ENCODE measurements at regions not wholly inside any gene's neighbourhood (a gene's known extent, or its start where the extent isn't known, plus 50 kb on each side); places are given as distances from the start of the nearest gene placed in this dataset.

DNA sequence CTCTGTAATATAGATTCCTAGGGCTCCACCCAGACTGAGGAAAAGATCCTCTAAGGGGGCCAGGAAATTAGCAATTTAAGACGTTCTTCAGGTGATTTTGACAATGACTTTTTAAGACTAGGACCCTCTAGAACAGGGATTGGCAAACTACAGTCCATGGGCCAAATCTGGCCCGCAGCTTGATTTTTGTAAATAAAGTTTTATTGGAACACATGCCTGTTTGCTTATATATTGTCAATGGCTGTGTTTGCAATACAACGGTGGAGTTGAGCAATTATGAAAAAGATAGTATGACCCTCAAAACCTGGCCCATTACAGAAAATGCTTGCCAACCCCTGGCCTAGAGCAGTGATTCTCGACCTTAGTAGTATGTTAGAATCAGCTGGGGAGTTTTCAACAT, 181.9 kb downstream of the SOX9 start (continued):
- TF ChIP-seq ESRRG (CRISPR knock-in tag; IDR thresholded peaks at IDR 0.05) = no peak
- TF ChIP-seq, protein P1, sequence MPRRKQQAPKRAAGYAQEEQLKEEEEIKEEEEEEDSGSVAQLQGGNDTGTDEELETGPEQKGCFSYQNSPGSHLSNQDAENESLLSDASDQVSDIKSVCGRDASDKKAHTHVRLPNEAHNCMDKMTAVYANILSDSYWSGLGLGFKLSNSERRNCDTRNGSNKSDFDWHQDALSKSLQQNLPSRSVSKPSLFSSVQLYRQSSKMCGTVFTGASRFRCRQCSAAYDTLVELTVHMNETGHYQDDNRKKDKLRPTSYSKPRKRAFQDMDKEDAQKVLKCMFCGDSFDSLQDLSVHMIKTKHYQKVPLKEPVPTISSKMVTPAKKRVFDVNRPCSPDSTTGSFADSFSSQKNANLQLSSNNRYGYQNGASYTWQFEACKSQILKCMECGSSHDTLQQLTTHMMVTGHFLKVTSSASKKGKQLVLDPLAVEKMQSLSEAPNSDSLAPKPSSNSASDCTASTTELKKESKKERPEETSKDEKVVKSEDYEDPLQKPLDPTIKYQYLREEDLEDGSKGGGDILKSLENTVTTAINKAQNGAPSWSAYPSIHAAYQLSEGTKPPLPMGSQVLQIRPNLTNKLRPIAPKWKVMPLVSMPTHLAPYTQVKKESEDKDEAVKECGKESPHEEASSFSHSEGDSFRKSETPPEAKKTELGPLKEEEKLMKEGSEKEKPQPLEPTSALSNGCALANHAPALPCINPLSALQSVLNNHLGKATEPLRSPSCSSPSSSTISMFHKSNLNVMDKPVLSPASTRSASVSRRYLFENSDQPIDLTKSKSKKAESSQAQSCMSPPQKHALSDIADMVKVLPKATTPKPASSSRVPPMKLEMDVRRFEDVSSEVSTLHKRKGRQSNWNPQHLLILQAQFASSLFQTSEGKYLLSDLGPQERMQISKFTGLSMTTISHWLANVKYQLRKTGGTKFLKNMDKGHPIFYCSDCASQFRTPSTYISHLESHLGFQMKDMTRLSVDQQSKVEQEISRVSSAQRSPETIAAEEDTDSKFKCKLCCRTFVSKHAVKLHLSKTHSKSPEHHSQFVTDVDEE (CRISPR knock-in tag; IDR thresholded peaks at IDR 0.05) = no peak

DNA sequence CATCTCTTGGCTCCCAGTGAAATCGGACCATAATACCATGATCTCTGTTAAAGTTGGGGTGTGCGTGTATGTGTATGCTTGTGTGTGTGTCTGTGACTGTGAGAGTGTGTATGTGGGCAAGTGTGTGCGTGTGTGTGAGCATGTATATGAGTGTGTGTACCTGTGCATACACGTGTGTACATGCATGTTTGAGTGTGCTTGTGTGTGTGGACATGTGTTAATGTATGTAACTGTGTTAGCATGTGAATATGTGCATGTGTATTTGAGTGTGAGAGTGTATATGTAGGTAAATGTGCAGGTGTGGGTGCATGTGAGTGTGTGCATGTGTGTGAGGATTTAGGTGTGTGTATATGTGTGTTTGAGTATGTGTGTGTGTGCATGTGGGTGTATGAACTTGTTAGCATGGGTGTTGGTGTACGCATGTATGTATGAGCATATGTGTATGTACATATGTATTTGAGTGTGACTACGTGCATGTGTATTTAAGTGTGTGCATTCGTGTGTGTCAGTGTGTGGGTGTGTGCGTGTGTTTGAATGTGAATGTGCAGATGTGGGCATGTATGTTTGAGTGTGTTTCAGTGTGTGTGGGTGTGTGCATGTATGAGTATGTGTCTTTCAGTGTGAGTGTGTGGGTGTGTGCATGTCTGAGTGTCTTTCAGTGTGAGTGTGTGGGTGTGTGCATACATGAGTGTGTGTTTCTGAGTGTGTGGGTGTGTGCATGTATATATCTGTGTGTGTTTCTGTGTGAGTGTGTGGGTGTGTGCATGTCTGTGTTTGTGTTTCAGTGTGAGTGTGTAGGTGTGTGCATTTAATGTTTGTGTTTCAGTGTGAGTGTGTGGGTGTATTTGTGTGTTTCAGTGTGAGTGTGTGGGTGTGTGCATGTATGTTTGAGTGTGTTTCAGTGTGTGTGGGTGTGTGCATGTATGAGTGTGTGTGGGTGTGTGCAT, 183.2 kb downstream of the SOX9 start:
- TF ChIP-seq BACH2 (CRISPR knock-in tag; IDR thresholded peaks at IDR 0.05; ENCODE audit: borderline replicate concordance) = no peak
- TF ChIP-seq ISL1 (CRISPR knock-in tag; IDR thresholded peaks at IDR 0.05) = no peak
- no peak for TF ChIP-seq TCF4 (CRISPR knock-in tag; IDR thresholded peaks at IDR 0.05; ENCODE audit: borderline replicate concordance)
- no peak for TF ChIP-seq GLIS3 (CRISPR knock-in tag; IDR thresholded peaks at IDR 0.05)
- no peak for TF ChIP-seq ESRRG (CRISPR knock-in tag; IDR thresholded peaks at IDR 0.05)
- no peak for TF ChIP-seq TOX (CRISPR knock-in tag; IDR thresholded peaks at IDR 0.05; ENCODE audit: borderline replicate concordance)
- TF ChIP-seq RARB (CRISPR knock-in tag; IDR thresholded peaks at IDR 0.05) = no peak
- no peak for TF ChIP-seq ARNTL (CRISPR knock-in tag; IDR thresholded peaks at IDR 0.05; ENCODE audit: borderline replicate concordance, low read depth)
- no peak for TF ChIP-seq PPARA (CRISPR knock-in tag; IDR thresholded peaks at IDR 0.05; ENCODE audit: borderline replicate concordance)
- TF ChIP-seq ZFP30 (CRISPR knock-in tag; IDR thresholded peaks at IDR 0.05) = no peak
- TF ChIP-seq CSRNP3 (CRISPR knock-in tag; IDR thresholded peaks at IDR 0.05) = no peak
- no peak for TF ChIP-seq CREB5 (CRISPR knock-in tag; IDR thresholded peaks at IDR 0.05; ENCODE audit: low read depth)
- TF ChIP-seq, protein P2, sequence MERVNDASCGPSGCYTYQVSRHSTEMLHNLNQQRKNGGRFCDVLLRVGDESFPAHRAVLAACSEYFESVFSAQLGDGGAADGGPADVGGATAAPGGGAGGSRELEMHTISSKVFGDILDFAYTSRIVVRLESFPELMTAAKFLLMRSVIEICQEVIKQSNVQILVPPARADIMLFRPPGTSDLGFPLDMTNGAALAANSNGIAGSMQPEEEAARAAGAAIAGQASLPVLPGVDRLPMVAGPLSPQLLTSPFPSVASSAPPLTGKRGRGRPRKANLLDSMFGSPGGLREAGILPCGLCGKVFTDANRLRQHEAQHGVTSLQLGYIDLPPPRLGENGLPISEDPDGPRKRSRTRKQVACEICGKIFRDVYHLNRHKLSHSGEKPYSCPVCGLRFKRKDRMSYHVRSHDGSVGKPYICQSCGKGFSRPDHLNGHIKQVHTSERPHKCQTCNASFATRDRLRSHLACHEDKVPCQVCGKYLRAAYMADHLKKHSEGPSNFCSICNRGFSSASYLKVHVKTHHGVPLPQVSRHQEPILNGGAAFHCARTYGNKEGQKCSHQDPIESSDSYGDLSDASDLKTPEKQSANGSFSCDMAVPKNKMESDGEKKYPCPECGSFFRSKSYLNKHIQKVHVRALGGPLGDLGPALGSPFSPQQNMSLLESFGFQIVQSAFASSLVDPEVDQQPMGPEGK (CRISPR knock-in tag; IDR thresholded peaks at IDR 0.05; ENCODE audit: borderline replicate concordance) = no peak
- TF ChIP-seq ZNF8 (CRISPR knock-in tag; IDR thresholded peaks at IDR 0.05) = no peak
- TF ChIP-seq CSDC2 (CRISPR knock-in tag; IDR thresholded peaks at IDR 0.05) = no peak
- TF ChIP-seq SNAI2 (CRISPR knock-in tag; IDR thresholded peaks at IDR 0.05) = no peak
- no peak for TF ChIP-seq ZNF70 (CRISPR knock-in tag; IDR thresholded peaks at IDR 0.05)
- no peak for TF ChIP-seq OSR1 (CRISPR knock-in tag; IDR thresholded peaks at IDR 0.05)
- ATAC-seq = no peak

GRCh38 chr17:72304859-72305258, 184.0 kb downstream of the SOX9 start:
- no peak for ATAC-seq
- TF ChIP-seq ZC3H10 (CRISPR knock-in tag; IDR thresholded peaks at IDR 0.05) (no peak), GLIS3 (CRISPR knock-in tag; IDR thresholded peaks at IDR 0.05) (no peak), ARNTL (CRISPR knock-in tag; IDR thresholded peaks at IDR 0.05; ENCODE audit: borderline replicate concordance, low read depth) (no peak), OSR1 (CRISPR knock-in tag; IDR thresholded peaks at IDR 0.05) (no peak), ZFP3 (CRISPR knock-in tag; IDR thresholded peaks at IDR 0.05) (no peak), RARB (CRISPR knock-in tag; IDR thresholded peaks at IDR 0.05) (no peak), ZFP30 (CRISPR knock-in tag; IDR thresholded peaks at IDR 0.05) (no peak), ISL1 (CRISPR knock-in tag; IDR thresholded peaks at IDR 0.05) (no peak), CSRNP3 (CRISPR knock-in tag; IDR thresholded peaks at IDR 0.05) (no peak), PPARA (CRISPR knock-in tag; IDR thresholded peaks at IDR 0.05; ENCODE audit: borderline replicate concordance) (no peak), TOX (CRISPR knock-in tag; IDR thresholded peaks at IDR 0.05; ENCODE audit: borderline replicate concordance) (no peak), ZNF565 (CRISPR knock-in tag; conservative IDR thresholded peaks at IDR 0.05; ENCODE audit: low read depth) (no peak), CSDC2 (CRISPR knock-in tag; IDR thresholded peaks at IDR 0.05) (no peak), ESRRG (CRISPR knock-in tag; IDR thresholded peaks at IDR 0.05) (no peak), ZNF8 (CRISPR knock-in tag; IDR thresholded peaks at IDR 0.05) (no peak), CREB5 (CRISPR knock-in tag; IDR thresholded peaks at IDR 0.05; ENCODE audit: low read depth) (no peak)
- TF ChIP-seq, protein P1 (CRISPR knock-in tag; IDR thresholded peaks at IDR 0.05) = no peak
